Sigmoid colon (tissue), 6 donors: ENCODE measurements at regions not wholly inside any gene's neighbourhood (a gene's known extent, or its start where the extent isn't known, plus 50 kb on each side); places are given as distances from the start of the nearest gene placed in this dataset.
"Not testable (repeated sequence)": the region's sequence is repeated elsewhere in the genome, so short reads cannot be mapped to it uniquely, and the experiment has no call there.

Source experiments
- DNase-seq: peaks from one replicate; pipeline ENCODE4 v3.0.0-alpha.2; 2019
- H3K27ac ChIP-seq, 4 donors: fragments of 200-600 bp; sonication (generic); one replicate each; pipeline ENCODE4 v1.5.1; 2016 to 2019; ENCODE audit warnings: mild to moderate bottlenecking in 1 of 4
- H3K27me3 ChIP-seq, 3 donors: fragments of 200-600 bp; sonication (generic); one replicate each; pipeline ENCODE4 v1.5.1; 2019; ENCODE audit warnings: mild to moderate bottlenecking in 1 of 3
- H3K36me3 ChIP-seq, 4 donors: fragments of 200-600 bp; sonication (generic); one replicate each; pipeline ENCODE4 v1.5.1; 2016 to 2019
- H3K4me1 ChIP-seq, 4 donors: fragments of 200-600 bp; sonication (generic); one replicate each; pipeline ENCODE4 v1.5.1; 2017 to 2019
- H3K4me3 ChIP-seq, 4 donors: fragments of 200-600 bp; sonication (generic); one replicate each; pipeline ENCODE4 v1.5.1; 2017 to 2019; ENCODE audit warnings: mild to moderate bottlenecking in 2 of 4, moderate library complexity in 1 of 4
- H3K9me3 ChIP-seq, 4 donors: fragments of 200-600 bp in 3 of 4; sonication (generic) in 3 of 4; one replicate each; pipeline versions ENCODE4 v1.5.1 to v1.6.1; 2013 to 2019
- EP300 ChIP-seq, 4 donors: sonication (generic); formaldehyde crosslinking; IDR thresholded peaks; one replicate each; pipeline ENCODE4 v1.6.1; 2017; ENCODE audit warnings: antibody characterized with exemption in 4 of 4
- POLR2A ChIP-seq, 2 donors: fragments of 450-650 bp; IDR thresholded peaks; one replicate each; pipeline ENCODE4 v1.6.1; 2016; ENCODE audit warnings: antibody characterized with exemption in 2 of 2, mild to moderate bottlenecking in 2 of 2, moderate library complexity in 2 of 2
- POLR2AphosphoS5 ChIP-seq, 4 donors: sonication (generic); formaldehyde crosslinking; IDR thresholded peaks; one replicate each; pipeline ENCODE4 v1.6.1; 2017; ENCODE audit warnings: antibody characterized with exemption in 4 of 4
- WGBS, 2 donors: extraction: QIAGEN DNeasy Blood & Tissue Kit; methylation state at CpG; one replicate each; pipeline ENCODE4 v1.1.7; 2013; 5-methylcytosine and 5-hydroxymethylcytosine counted together
- intact Hi-C: fragments of 100-400 bp; cut with DNase I; formaldehyde crosslinking; loops from one replicate; pipeline ENCODE4 v1.15.1; 2023
- TF ChIP-seq, protein P1 (sequence below), 4 experiments: fragments of 450-650 bp in 3 of 4; fragments of 200-600 bp in 1 of 4; IDR thresholded peaks; one replicate each; pipeline ENCODE4 v1.5.1; 2016 to 2019; ENCODE audit warnings: antibody characterized with exemption in 4 of 4, mild to moderate bottlenecking in 3 of 4, moderate library complexity in 2 of 4
- donor health status: healthy with polysubstance abuse.
- donor health status: healthy.

DNA sequence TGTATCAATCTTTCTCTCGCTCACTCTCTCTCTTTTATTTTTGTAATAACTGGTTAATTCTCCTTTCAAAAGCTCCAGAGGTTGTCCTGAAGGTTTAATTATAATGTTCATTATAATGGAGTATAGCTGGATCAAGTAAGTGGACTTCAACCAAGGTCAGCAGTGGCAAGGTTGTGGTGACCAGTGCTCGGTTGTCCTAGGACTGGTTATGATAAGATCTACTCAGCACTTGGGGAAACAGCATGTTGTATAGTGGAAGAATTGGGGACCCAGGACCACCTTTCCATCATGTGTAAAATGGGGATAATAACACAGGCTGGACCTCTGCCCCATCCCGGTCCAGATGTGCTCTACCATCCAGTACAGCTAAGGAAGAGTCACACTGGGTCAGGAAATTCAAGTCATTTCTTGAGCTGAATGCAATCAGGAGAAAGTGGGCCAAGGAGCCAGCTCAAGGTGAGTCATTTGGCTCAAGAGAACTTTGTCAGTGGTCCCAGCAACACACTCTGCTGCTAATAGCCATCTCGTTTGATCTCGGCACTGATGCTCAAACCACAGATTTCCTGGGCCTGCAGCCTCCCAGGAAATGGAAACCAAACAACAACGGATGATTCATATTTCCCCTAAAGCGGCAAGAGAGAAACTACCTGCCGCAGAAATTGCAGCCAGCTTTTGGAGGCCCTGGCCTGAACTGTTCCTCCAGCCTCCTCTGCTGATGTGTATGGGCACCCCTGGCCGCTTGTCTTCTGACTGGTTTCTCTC is 123.6 kb upstream of the RBPJ start:
- DNase-seq: no peak
- Histone ChIP-seq H3K4me3 (no peak overlapping the region), H3K27me3 (no peaks in the 10 kb centered on the region), H3K36me3 (no peaks in the 10 kb centered on the region), H3K9me3 (no peaks in the 10 kb centered on the region), H3K4me1 (no peaks in the 10 kb centered on the region), H3K27ac (no peak overlapping the region)
- intact Hi-C loops: no loop called here
- TF ChIP-seq, protein P1, sequence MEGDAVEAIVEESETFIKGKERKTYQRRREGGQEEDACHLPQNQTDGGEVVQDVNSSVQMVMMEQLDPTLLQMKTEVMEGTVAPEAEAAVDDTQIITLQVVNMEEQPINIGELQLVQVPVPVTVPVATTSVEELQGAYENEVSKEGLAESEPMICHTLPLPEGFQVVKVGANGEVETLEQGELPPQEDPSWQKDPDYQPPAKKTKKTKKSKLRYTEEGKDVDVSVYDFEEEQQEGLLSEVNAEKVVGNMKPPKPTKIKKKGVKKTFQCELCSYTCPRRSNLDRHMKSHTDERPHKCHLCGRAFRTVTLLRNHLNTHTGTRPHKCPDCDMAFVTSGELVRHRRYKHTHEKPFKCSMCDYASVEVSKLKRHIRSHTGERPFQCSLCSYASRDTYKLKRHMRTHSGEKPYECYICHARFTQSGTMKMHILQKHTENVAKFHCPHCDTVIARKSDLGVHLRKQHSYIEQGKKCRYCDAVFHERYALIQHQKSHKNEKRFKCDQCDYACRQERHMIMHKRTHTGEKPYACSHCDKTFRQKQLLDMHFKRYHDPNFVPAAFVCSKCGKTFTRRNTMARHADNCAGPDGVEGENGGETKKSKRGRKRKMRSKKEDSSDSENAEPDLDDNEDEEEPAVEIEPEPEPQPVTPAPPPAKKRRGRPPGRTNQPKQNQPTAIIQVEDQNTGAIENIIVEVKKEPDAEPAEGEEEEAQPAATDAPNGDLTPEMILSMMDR (IDR thresholded peaks at IDR 0.05): no peak
- TF ChIP-seq EP300 (IDR thresholded peaks at IDR 0.05) (no peak), POLR2AphosphoS5 (IDR thresholded peaks at IDR 0.05) (no peak), POLR2A (IDR thresholded peaks at IDR 0.05) (no peak)
- WGBS, 2 donors: 67 to 83% methylated on average over 9 of the region's 9 CpGs

DNA sequence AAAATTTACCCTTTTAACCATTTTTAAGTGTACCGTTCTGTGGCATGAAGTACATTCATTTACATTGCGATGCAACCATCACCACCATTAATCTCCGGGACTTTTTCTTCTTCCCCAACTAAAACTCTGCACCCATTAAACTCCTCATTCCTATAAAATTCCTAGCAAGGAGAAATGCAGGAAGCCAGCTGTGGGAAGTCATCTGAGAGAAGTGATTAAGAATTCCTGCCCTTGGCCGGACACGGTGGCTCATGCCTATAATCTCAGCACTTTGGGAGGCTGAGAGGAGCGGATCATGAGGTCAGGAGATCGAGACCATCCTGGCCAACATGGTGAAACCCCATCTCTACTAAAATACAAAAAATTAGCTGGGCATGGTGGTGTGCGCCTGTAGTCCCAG is 121.9 kb upstream of the RBPJ start:
- H3K36me3 ChIP-seq, intact Hi-C loops, H3K4me1 ChIP-seq, H3K27ac ChIP-seq, H3K4me3 ChIP-seq, H3K27me3 ChIP-seq, DNase-seq, H3K9me3 ChIP-seq: not testable (repeated sequence)
- 85 to 86% methylated on average over 8 of the region's 8 CpGs for WGBS, 2 donors

DNA sequence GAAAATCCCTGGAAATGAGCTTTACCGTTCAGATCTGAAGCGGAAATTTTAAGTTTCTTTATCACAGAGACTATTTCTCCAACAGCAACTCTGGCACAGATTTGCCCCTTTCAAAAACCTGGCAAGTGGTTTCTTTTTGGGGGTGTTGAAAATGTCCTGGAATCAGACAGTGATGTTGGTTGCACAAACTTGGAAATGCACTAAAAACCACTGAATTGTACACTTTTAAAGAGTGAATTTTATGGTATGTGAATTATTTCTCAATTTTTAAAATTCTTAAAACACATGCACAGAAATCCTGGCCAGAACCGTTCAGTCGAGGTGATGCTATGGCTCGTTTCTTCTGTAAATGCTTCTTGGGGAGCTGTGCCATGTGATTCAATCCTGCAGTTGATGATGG is 121.2 kb upstream of the RBPJ start:
- no peak for TF ChIP-seq POLR2AphosphoS5 (IDR thresholded peaks at IDR 0.05)
- peaks cover 0 to 6% (median 4%) of the 10 kb centered on the region in 4 donors for H3K4me1 ChIP-seq
- H3K27me3 ChIP-seq: no peaks in the 10 kb centered on the region
- H3K4me3 ChIP-seq: no peak overlapping the region
- H3K9me3 ChIP-seq: no peaks in the 10 kb centered on the region
- DNase-seq: no peak
- intact Hi-C loops: no loop called here
- 76 to 81% methylated on average over 5 of the region's 5 CpGs for WGBS, 2 donors
- H3K36me3 ChIP-seq: no peaks in the 10 kb centered on the region
- no peak overlapping the region for H3K27ac ChIP-seq

DNA sequence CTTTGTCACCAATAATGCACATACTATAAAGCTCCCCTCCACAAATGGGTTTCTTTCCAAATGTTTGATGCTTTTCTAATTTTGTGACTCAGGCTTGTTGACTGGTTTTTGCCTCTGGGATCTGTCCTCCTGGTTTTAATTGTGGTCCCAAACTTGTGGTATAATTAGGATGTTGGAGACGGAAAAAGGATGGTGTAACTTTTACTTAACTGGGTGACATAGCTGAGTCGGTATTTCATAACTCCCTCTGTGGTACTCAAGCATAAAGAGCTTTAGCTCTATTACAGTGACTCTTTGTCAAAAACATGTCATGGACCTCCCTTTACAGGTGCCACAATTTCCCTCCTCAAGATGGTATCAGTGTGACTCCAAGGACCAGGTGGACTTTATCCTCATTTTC is 119.7 kb upstream of the RBPJ start:
- Histone ChIP-seq H3K9me3 (no peaks in the 10 kb centered on the region), H3K27me3 (no peaks in the 10 kb centered on the region), H3K36me3 (no peaks in the 10 kb centered on the region), H3K4me3 (no peak overlapping the region), H3K4me1 (peaks cover 0 to 19% (median 15%) of the 10 kb centered on the region in 4 donors), H3K27ac (no peak overlapping the region)
- WGBS, 2 donors: 89% methylated on average over 2 of the region's 2 CpGs
- no peak for DNase-seq
- TF ChIP-seq POLR2A (IDR thresholded peaks at IDR 0.05): no peak
- TF ChIP-seq EP300 (IDR thresholded peaks at IDR 0.05): no peak
- TF ChIP-seq, protein P1 (IDR thresholded peaks at IDR 0.05): no peak
- no peak for TF ChIP-seq POLR2AphosphoS5 (IDR thresholded peaks at IDR 0.05)
- intact Hi-C loops: no loop called here

DNA sequence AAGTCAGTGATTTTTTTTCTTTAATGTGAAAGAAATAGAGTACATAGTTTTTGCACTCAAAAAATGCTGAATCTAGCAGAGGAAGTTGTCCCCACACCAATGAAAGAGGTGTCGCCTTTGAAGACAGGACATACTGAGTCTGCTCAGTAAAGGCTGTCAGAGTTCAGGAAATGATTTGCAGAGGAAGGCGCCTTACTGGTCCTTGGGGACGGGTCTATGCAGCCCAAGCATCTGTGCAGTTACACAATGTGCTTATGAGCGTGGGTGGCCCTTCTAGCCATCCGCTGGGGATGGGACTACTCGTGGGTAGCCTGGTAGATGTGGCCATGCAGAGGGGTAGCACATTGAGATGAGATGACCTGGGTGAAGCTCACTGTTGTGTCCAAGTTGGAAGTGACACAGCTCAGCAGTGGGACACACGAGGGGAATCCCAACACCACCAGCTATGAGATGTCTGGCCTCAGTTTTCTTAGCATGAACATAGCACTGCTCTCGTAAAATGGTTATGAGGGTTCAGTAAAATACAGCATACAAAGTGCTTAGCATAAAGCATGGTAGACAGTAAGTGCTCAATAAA is 116.5 kb upstream of the RBPJ start:
- Histone ChIP-seq H3K4me1 (peaks cover 0 to 28% (median 26%) of the 10 kb centered on the region in 4 donors), H3K27ac (peak overlapping the region in 2 of 4 donors; percentile 34 to 51), H3K27me3 (no peaks in the 10 kb centered on the region), H3K4me3 (no peak overlapping the region), H3K36me3 (no peaks in the 10 kb centered on the region), H3K9me3 (no peaks in the 10 kb centered on the region)
- intact Hi-C loops: no loop called here
- TF ChIP-seq, protein P1 (IDR thresholded peaks at IDR 0.05): no peak
- TF ChIP-seq POLR2AphosphoS5 (IDR thresholded peaks at IDR 0.05) (no peak), POLR2A (IDR thresholded peaks at IDR 0.05) (no peak), EP300 (IDR thresholded peaks at IDR 0.05) (no peak)
- WGBS, 2 donors: 71 to 91% methylated on average over 8 of the region's 8 CpGs
- no peak for DNase-seq
